Erythroblast (primary cell): ENCODE measurements at regions not wholly inside any gene's neighbourhood (a gene's known extent, or its start where the extent isn't known, plus 50 kb on each side); places are given as distances from the start of the nearest gene placed in this dataset.

Experiments
- GATA1 ChIP-seq: IDR thresholded peaks from 2 replicates; pipeline ENCODE4 v1.6.1; 2011; ENCODE audit warnings: low read depth, mild to moderate bottlenecking, control low read depth, low read length, moderate library complexity
- POLR2A ChIP-seq: IDR thresholded peaks from 2 replicates; pipeline ENCODE4 v1.6.1; 2011; ENCODE audit warnings: mild to moderate bottlenecking, low read length

GRCh38 chr15:83340087-83340486 is 55.6 kb upstream of the BNC1 start:
- TF ChIP-seq POLR2A (no peak), GATA1 (no peak)
